CD4-positive, alpha-beta T cell treated with Interleukin-4 for 1 hour (primary cell): ENCODE measurements at regions not wholly inside any gene's neighbourhood (a gene's known extent, or its start where the extent isn't known, plus 50 kb on each side); places are given as distances from the start of the nearest gene placed in this dataset.

Experiments
- DNase-seq, 2 donors: peaks; one replicate each; pipeline ENCODE4 v3.0.0-alpha.2; 2020 to 2022

DNA sequence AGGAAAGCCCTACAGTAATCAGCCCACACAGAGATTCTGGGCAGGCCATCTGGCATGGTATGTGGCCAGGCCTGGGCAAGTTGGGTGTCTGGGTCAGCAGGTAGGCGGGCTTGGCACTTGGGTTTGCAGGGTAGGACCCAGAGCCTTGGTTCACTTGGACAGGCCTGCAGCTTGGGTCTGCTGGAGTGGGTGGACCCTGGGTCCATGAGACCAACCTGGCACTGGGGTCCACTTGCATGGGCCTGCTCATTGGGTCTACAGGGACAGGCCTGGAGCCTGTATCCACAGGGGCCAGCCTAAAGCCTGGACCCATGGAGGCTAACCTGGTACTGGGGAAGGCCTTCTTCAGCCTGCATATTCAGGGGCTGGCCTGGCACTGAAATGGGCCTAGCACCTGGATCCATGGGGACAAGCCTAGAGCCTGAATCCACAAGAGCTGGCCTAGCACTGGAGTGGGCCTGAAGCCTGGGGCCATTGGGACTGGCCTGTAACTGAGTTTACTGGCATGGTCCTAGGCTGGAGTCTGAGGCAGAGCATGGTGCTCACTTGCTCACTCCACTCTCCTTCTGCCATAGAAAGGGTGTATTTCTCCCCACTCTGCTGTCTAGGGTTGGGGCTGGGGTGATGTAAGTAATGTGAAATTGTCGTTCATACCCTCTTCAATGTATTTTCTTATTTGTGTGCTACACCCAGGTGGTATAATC lies 315.0 kb downstream of the AHR start:
- no peak for DNase-seq

DNA sequence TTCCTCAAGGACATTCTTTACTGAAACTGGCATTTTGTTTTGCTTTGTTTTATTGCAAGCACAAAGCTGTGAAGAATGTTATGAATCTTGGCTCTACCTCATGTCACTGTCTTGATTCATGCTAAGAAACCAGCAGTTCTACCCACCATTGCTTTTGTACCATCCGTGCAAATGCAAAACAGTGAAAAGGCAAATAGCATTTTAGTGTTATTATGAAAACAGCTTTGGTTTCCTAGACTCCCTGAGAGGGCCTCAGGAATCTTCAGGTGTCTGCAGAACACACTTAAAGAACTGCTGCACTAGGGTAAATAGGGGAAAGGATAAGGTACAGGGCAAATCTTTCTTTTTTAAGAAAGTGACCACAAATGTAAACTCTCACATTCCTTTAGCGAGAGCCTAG lies 318.9 kb downstream of the AHR start:
- DNase-seq: no peak

- no peak for DNase-seq
These were observed 319.6 kb downstream of the AHR start for GRCh38 chr7:17617857-17618651.

DNA sequence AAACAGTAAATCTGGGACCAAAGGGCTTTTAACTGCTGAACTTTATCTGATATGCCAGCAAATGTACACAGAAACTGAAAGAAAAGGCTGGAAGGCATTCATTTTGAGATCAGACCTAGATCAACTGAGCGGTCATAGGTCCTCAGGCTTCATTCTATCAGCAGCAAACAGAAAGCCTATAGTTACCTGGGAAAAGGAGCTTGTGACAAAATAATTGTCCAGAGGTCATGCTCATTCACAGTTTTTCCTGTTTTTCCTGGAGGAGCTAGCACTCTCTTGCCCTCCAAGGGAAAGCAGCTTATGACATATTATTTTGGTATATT lies 320.2 kb downstream of the AHR start:
- DNase-seq: no peak

- DNase-seq: no peak
These were observed 320.9 kb downstream of the AHR start for GRCh38 chr7:17619196-17619818.

DNA sequence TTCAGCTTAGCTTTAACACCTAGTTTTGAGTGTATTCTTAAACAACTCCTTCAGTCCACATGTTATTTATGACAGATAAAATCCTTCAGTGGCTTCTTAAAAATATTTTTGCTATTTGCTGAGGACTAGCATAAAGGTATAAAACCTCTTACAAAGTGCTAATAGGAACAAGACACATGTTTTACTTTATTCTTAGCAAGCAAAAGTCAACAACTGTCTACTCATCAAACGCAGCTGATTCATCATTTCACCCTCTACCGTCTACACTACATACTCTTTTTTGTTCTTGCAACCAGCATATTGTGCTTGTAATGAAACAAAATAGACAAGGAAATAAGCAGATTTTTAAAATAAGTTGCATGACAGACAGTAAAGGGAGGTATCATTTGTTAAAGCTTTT lies 319.7 kb downstream of the SNX13 start:
- DNase-seq: no peak

GRCh38 chr7:17622451-17622850 lies 317.8 kb downstream of the SNX13 start:
- no peak for DNase-seq

DNA sequence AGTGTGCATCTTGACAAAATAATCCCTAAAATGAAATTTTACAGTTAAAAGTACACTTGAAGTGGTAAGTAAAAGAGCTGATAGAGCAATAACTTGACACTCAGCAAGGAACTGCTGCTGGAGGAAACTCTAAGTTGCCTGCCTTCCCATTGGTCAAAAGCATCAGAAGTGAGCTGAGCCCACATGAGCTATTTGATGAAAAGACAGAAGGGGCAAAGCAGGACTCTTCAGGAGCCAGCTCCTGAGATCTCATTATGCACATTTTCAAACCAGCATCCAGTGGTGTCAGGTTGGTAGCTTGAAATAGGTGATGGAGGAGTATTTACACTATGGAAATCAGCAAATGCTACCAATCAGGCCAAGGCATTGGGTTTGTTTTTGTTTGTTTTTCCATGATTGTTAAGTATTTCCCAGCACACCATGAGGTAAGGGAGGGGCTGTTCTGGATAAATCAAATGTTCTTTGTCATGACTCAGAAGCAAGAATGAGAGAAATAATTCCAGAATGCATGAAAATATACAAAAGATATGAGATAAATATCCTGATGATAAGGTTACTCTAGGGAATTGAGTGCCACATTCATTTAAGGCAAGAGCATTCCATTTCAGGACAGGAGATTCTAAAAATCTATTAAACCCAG lies 316.6 kb downstream of the SNX13 start:
- no peak for DNase-seq

DNA sequence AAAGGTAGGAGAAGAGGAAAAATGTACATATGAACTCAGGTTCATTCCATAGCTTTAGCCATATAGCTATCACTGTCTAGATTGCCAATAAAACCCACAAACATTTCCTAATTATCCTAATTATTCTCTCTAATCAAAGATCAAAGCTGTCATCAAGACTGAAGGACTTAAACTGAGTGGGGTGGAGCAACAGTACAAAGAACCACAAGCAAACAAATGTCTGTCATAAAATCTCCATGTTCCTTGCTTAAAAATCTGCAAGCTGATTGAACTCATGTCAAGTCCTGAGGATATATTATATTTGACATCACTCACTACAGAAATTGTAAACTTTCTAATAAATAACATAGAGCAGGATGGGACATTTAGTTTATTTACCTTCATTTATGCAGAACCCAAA lies 315.9 kb downstream of the SNX13 start:
- no peak for DNase-seq

DNA sequence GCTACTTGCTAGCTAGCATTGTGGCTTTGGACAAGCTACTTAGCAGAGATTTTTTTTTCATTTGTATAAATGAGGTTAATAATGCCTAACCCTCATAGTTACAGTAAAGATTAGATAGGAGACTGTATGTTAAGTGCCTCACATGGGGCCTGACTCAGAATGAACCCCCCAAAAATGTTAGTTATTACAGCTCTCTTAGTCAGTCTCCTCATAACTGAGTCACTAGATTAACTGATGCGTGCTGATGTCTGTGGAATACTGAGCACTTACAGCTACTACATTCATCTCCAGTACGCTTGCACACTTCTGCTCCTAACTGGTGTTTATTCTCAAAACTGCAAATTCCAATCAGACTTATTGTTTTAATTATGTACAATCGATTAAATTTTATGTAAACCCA lies 315.3 kb downstream of the SNX13 start:
- no peak for DNase-seq

DNA sequence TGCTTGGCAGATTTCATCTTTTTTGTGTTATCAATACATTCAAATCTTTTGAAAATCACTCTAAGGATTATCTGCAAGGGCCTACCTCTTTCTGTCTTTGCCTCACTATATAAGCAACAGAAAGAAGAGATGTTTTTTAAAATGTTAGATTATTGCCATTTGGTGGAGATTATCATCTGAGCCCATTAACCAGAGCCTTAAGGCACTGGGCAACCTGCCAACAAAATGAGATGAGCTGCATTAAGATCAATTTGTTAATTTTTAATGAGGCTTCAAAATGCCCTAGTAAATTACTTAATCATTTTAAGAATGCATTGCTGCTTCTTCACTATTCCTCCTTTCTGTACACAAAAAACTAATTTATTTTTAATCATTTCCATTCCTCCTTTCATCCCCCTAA lies 314.1 kb downstream of the SNX13 start:
- DNase-seq: no peak

DNA sequence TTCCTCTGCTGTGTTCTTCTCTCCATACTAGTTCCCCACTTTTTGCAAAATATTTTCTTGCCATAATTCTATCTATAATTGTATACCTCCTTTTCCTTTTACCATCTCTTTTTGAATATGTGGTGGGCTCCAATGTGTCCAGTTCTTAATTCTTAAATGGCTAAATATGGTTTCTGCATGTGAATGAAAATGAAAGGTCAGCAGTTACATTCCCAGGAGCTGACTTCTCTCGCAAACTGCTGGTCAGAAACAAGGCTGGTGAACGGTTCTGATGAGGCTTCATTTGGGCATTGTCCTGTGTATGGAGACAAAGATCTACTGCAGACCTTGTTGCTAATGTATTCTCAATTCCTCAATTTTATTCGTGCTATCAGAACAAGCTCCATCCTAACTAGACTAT lies 309.2 kb downstream of the SNX13 start:
- DNase-seq: no peak

- no peak for DNase-seq
These were observed 307.9 kb downstream of the SNX13 start for GRCh38 chr7:17632384-17632783.

DNA sequence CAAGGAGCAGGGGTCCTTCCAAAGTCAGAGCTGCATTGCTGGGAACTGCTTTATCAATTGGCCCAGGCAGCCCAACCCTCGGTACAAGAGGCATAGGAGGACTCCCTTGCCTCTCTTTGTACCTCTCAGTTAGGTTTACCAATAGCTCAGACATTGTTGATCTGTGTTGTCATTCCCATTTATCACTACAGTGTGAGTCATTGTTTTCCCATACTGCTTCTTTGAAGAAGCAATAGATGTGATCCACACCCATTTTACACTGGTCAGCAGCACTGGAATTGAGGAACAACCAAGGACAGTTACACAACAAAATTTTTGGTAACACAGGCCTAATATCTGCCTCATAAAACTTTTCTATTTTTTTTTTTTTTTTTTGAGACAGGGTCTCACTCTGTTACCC lies 307.2 kb downstream of the SNX13 start:
- DNase-seq: peak in 1 of 2 donors; percentile 17

DNA sequence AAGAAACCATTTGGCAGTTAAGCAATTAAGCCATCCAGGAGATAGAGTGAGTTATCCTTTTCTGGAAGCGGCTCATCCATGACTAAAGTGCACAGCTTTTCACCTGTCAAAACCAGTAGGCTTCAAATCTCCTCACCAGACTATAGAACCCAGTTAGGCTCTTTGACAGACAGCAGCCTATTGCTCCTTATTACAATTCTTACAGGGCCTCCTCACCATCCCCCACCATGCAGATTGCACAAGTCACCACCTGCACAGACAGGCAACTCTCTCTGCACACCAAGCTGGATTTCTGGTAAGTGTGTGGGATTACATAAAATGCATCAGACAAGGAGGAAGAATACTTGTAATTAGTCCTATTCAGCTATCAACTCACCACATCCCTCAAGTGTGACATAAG lies 301.6 kb downstream of the SNX13 start:
- no peak for DNase-seq

DNA sequence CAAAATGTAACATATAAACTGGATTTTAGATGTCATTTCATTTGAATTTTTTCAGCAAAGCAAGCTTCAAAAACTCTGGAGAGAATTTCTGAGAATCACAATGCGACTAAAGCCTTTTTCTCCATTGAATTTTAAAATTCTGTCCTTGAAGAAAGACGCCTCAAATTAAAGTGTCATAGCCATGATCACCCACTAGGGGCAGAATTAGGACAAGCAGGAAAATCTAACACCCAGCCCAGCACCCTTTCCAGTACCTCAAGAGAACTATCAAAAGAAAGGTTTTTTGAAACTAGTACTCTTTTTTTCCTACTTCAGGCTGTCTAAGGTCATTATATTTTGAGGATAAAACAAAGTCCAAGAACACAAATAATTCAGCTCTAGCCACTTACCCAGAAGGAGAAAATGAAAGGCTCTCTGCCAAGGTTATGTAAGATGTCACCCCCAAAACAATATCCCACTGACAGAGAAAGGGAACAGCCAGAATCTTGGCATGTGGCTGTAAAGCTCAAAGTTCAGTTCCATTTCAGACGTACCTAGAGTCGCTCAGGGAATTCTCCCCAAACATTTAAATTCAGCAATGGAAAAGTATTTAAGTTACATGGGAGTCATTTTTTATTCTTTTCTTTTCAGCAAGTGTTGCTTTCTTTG lies 299.4 kb downstream of the SNX13 start:
- peak in 1 of 2 donors; percentile 36 for DNase-seq

DNA sequence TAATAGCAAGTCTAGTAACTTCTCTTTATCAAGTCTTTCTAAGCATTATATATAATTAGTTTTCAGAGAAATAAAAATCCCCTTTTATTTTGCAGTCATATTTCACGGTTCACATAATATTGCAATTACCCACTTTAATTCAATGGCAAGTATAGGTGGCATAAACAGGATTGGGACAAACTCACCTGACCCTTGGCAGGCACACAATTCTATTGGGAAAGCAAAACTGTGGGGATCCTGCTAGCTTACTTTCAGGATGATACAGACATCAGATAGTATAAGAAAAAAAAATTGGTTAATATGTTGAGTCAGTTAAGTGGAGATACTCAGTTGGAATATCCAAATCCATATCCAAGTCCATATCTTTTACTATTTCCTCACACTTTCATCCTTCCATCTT lies 294.8 kb downstream of the SNX13 start:
- no peak for DNase-seq

DNA sequence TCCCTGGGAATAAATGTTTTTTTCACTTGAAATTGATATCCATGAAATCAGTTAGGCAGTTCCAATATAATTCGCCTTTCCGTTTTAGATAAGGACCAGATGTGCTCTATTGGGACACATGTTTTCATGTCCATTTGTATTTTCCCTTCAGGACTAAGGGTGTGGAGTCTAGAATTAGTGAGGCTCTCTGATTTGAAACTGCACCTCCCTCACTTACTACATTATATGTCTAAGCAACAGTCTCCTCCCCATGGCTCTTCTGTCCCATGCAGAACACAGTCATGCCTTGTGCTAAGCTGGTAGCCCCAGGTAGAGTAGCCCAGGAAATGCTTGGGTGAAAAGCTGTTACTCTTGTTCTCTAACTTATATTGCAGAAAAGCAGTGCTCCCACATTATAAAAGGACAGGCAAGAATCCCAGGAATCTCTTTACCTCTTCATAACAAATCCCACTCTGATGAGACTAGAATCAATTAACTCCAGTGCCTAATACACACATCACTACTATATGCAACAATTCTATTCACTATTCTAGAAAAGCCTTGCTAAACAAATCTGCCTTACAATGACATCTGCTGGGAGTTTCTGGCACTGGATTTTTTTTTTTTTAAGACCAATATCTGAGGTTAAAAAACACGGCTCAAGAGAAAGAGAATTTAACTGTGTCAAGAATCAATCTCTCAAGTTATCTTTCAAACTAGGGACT lies 293.9 kb downstream of the SNX13 start:
- no peak for DNase-seq

DNA sequence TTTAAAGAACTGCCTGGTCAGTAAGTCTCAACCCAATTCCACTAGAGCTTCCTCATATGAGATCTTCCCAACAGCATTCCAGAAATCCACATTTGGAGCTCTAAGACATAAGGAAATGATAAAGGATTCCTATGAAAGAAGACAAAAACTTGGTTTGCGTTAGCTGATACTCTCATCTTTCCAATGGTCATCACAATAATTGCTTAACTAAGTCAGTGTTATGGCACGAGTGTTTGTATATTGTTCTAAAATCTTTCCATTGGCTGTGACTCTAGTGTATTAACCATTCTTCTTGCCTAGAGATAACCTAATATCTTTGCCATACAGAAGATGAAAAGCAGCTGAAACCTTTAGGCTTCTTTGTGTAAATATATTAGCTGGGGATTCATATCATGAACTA lies 289.0 kb downstream of the SNX13 start:
- no peak for DNase-seq

- no peak for DNase-seq
These were observed 288.4 kb downstream of the SNX13 start for GRCh38 chr7:17651863-17652385.

- DNase-seq: no peak
These were observed 285.4 kb downstream of the SNX13 start for GRCh38 chr7:17654940-17655339.

GRCh38 chr7:17659126-17659525 lies 281.2 kb downstream of the SNX13 start:
- DNase-seq: no peak
